Activated effector memory CD4-positive, alpha-beta T cell treated with Interleukin-2 at 50 U/mL for 16 hours (primary cell): ENCODE measurements at regions not wholly inside any gene's neighbourhood (a gene's known extent, or its start where the extent isn't known, plus 50 kb on each side); places are given as distances from the start of the nearest gene placed in this dataset.
"Not testable (repeated sequence)": the region's sequence is repeated elsewhere in the genome, so short reads cannot be mapped to it uniquely, and the experiment has no call there.

ENCODE experiments used
- DNase-seq: peaks from one replicate; pipeline ENCODE4 v3.0.0-alpha.2; 2020

- not testable (repeated sequence) for DNase-seq
Observed at GRCh38 chr12:75941661-75942060, 89.9 kb downstream of the PHLDA1 start.

GRCh38 chr12:75939016-75939642 lies 92.4 kb downstream of the PHLDA1 start:
- no peak for DNase-seq

DNA sequence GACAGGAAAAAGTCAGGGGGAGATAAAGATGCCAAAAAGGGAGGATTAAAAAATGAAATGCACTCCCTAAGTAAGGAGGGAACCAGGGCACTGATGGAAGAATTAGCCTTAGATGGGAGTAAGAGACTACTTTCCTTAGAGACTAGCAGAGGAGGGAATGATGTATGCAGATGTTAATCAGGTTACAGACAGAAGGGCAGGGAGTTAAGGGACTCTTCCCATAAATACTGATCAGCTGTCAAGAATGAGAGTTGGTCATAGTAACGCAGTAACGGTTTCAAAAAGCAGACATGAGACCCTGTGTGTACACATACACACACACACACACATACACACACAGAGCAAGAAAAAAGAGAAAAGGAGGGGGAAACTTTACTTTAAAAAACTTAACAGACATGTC lies 93.4 kb downstream of the PHLDA1 start:
- no peak for DNase-seq

GRCh38 chr12:75937486-75937885 lies 94.1 kb downstream of the PHLDA1 start:
- no peak for DNase-seq

GRCh38 chr12:75936515-75937440 lies 94.8 kb downstream of the PHLDA1 start:
- DNase-seq, result no peak

DNA sequence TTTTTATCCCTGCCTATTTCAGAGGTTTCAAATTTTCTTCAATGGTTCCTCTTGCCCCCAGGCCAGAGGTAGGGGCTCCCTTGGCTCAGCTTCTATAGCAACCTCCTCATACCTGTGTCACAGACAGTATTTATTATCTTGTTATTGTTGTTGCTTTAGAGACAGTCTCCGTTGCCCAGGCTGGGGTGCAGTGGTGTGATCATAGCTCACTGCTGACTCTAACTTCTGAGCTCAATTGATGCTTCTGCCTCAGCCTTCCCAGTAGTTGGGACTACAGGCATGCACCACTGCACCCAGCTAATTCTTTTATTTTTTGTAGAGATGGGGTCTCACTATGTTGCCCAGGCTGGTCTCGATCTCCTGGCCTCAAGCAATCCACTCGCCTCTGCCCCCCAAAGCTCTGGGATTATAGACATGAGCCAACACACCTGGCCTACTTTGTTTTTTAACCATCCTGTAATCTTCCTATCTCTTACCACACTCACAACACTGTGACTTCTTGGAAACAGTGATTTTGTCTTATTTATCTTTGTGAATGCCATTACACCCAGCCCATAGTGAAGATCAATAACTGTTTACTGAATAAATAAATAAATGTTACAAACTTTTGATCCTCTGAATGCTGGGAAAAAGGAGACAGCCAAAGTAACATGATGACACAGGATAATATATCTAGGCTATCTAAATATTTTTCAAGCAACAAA lies 95.9 kb downstream of the PHLDA1 start:
- no peak for DNase-seq

- DNase-seq, result no peak
Observed at GRCh38 chr12:75933101-75933500, 98.5 kb downstream of the PHLDA1 start.

- DNase-seq, result no peak
Observed at GRCh38 chr12:75932241-75932640, 99.3 kb downstream of the PHLDA1 start.

DNA sequence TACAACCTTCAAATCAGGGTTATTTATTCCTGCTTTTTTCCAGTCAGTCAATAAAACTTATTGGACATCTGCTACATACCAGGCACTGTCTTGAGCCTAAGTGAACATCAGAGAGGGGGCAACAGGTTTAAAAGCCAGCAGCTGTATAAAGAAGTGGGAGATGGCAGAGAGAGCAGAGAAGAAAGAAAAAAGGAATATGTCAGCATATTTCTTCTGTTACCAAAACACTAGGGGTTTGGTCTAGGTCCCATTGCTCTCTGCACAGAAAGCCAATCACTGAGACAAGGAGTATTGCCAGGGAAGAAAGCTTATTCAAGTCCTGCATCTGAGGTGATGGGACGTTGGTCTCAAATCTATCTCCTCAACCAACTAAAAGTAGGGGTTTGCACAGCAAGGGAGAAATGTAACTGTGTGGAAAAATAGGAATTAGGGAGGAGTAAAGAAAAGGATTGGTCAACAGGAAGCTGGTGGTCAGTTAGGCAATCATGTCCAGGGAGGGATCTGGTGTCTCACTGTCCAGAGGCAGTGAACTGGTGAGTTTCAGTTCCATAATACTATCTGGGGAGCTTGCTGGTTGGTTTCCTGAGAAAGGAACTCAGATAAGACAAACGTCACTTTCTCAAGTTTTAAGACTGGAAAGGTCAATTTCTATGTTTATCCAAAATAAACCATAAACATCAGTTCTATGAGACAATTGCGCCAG lies 107.5 kb downstream of the PHLDA1 start:
- DNase-seq, result no peak

DNA sequence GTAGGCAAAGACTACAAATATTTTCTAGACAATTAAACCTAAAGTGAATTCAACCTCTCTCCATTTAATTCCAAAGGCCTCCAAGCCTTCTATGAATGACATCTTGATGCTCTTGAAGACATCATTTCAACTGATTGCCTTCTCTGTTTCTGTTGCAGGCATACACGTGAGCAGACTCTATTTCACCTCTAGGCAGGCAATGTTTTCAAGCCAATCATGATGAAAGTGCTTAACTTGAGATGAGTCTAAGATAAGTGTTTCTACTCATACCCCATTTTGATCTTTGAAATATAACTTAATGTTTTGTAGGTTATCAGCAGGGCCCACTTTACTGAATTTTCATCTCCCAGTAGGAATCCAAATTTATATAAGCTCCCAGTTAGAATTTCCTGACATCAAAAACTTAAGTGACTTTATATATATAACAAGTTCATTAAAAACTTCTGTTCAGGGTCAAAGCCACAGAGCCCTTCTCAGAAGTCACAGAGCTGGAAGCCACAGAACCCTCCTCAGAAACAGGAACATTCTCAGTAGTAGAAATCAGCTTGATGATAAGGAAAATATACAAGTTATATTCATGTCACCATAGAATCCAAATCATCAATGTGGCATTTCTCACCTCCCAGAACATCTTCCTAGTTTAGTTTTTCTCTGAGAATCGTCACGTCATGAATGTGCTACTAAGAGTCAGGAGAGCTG lies 108.5 kb downstream of the PHLDA1 start:
- DNase-seq, result no peak

DNA sequence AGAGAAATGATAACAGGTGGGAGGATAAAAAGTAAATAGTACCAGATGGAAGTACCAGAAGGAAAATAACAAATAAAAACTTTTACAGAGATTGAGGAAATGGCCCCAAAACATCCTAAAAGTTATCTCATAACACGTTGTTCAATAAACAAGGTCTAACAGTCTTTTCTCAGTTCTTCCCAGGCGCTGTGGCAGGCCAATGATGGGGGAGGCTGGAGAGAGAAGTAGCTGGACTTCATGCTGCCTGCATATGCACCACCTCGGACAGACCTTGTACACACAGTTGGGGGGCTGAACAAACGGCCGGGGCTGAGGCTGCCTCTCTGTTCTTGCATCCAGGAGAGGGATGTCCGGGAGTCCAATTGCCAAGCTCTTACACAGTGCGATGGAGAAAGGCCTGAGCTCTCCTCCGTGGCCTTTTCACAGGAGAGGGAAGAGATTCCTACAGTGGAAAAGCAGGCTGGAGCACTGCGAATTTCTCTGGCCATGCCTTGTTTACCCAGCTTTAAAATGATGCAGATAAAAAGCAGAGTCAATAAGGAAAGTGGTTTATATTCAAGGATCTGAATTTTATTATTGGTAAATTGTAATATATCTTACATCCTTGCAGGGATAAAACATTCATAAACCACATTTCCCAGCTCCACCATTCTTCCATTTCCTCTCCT lies 109.8 kb downstream of the PHLDA1 start:
- DNase-seq, result no peak

GRCh38 chr12:75917715-75918114 lies 113.9 kb downstream of the PHLDA1 start:
- no peak for DNase-seq

DNA sequence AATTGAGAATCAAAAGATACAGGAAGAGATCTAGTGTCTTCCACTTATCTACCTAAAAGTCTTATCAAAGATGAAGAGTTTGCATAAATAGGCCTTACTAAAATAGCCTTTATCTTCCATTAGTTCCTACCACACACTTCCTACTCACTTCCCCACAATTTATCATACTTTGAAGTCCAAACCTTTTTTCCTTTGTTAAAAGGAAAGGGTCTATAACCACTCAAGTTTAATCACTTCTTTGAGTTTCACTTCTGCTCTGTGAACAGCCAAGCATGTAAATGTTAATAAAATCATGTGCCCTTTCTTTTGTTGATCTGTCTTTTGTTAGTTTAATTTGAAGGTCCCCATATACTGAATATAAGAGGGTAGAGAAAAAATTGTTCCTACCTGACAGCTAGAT lies 114.5 kb downstream of the PHLDA1 start:
- DNase-seq, result no peak

DNA sequence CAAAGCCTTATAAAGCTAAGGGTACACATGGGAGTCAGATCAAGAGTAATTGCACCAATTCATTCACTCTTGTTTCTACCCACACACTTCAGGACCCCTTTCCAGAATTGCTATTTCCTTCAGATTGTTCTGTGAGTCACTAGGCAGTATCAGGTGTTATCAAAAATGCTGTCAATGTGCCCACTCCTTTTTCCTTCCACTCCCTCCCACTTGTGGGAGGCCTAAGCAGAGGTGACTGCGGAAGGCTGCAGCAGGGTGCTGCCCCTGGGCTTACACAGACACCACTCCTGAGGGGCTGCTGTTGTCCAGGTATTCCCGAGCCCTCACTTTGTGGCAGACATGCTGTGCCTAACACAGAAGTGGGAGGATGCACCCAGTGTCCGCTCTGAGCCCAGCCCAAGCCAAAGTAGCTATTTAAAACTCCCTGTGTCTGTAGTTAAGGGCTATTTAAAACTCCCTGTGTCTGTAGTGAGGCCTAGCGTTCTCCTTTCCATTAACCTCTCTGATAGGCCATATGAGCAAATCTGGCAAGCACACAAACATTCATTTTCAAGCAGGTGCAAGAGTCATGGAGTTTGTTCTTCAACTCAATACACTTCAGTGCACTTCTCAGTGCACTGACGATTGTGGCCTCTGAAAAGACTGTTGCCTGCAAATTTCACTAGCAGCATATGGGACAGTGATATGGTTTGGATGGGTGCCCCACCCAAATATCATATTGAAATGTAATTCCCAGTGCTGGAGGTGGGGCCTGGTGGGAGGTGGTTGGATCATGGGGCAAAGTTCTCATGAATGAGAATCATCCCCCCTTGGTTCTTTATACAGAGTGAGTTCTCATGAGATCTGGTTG lies 117.8 kb downstream of the PHLDA1 start:
- DNase-seq, result no peak

GRCh38 chr12:75909714-75910656 lies 121.6 kb downstream of the PHLDA1 start:
- DNase-seq, result no peak

DNA sequence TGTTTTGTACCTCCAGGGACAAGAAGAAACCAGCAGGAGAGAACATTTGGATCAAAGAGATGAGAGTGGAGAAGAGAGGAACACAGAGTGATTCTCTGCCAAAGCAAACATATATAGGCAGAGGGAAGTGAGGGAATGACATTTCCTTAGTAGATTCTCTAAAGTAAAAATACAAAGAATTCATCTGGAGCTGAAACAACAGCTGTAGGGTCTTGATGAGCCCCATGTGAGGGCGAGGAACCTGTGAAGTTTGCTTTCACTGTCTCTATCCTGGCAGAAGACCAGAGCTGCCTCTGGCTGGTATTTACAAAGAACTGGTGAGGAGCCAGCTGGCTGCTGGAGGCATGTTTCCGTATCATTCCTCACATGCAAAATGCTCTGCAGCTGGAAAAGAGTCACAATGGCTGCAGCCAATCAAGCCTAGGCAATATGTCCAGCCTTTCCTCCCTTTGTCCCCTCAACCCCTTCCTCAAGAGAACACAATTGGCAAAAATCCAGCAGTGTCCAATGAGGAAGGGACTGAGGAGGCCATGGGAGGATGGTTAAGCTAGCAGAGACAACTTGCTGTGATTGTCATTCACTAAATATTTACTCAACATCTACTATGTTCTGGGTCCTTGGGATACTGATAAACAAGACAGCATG lies 122.5 kb downstream of the PHLDA1 start:
- DNase-seq, result no peak

GRCh38 chr12:75905922-75906321 lies 125.7 kb downstream of the PHLDA1 start:
- no peak for DNase-seq

DNA sequence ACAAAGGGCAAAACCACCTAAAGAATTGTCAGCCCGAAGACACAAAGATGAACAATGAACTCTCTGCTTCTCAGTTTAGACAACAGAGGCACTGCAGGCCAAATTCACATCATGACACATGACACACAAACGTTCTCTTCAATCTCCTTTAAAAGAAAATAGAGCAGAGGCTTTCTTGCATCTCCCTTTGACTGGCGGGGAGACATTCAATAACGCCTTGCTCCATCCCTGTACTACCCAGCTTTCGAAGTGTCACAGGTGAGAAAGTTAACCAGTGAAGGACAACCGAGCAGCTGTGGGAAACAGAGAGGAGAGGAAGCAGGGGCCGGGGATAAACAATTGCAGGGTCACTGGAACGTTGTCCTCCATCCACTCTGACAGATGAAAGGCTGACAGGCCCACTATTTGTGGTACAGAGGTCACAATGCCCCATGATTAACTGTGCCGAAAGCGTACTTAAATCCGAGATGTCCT lies 130.8 kb downstream of the PHLDA1 start:
- DNase-seq, result no peak

- DNase-seq, result no peak
Observed at GRCh38 chr12:75900226-75900625, 131.3 kb downstream of the PHLDA1 start.
